DND-41 (cell line): ENCODE measurements at regions not wholly inside any gene's neighbourhood (a gene's known extent, or its start where the extent isn't known, plus 50 kb on each side); places are given as distances from the start of the nearest gene placed in this dataset.

Experiments
- ATAC-seq: fragments of 200-7000 bp; cut with Tn5 transposase; 3 replicates; pipeline ENCODE4 v1.9.1; 2021; ENCODE audit warnings: low read depth; ENCODE audit not compliant: insufficient read depth
- DNase-seq: peaks from one replicate; pipeline ENCODE4 v3.0.0-alpha.2; 2020
- H2AFZ ChIP-seq: 2 replicates; pipeline ENCODE4 v1.6.0; 2012; ENCODE audit warnings: low read depth, low read length
- H3K27ac ChIP-seq: 2 replicates; pipeline ENCODE4 v1.5.1; 2012; ENCODE audit warnings: low read length, inconsistent platforms
- H3K27me3 ChIP-seq: fragments of 200-600 bp; sonication (generic); 2 replicates; pipeline ENCODE4 v1.6.0; 2012; ENCODE audit warnings: low read length, mild to moderate bottlenecking, inconsistent platforms; ENCODE audit not compliant: insufficient read depth, poor library complexity
- H3K36me3 ChIP-seq: 2 replicates; pipeline ENCODE4 v1.5.1; 2012; ENCODE audit warnings: low read length, inconsistent platforms; ENCODE audit not compliant: insufficient read depth
- H3K4me1 ChIP-seq: 2 replicates; pipeline ENCODE4 v1.5.1; 2012; ENCODE audit warnings: mild to moderate bottlenecking, low read length; ENCODE audit not compliant: insufficient read depth
- H3K4me2 ChIP-seq: 2 replicates; pipeline ENCODE4 v1.6.0; 2012; ENCODE audit warnings: mild to moderate bottlenecking, moderate library complexity, low read length, inconsistent platforms; ENCODE audit not compliant: insufficient read depth
- H3K4me3 ChIP-seq, 2 experiments: fragments of 200-600 bp in 1 of 2; shearing (Covaris generic) in 1 of 2; 2 replicates each; pipeline ENCODE4 v1.5.1; 2012 to 2016; ENCODE audit warnings: inconsistent platforms in 2 of 2, low read length in 2 of 2, mild to moderate bottlenecking in 2 of 2, low read depth in 1 of 2, moderate library complexity in 1 of 2
- H3K79me2 ChIP-seq: 2 replicates; pipeline ENCODE4 v1.6.0; 2012; ENCODE audit warnings: low read length, inconsistent platforms; ENCODE audit not compliant: insufficient read depth
- H3K9ac ChIP-seq: 2 replicates; pipeline ENCODE4 v1.6.0; 2012; ENCODE audit warnings: low read depth, mild to moderate bottlenecking, inconsistent platforms, low read length, moderate library complexity
- H3K9me3 ChIP-seq: 2 replicates; pipeline ENCODE4 v1.5.1; 2012; ENCODE audit warnings: low read length, moderate library complexity, mild to moderate bottlenecking, inconsistent platforms; ENCODE audit not compliant: insufficient read depth, severe bottlenecking
- H4K20me1 ChIP-seq: 2 replicates; pipeline ENCODE4 v1.6.0; 2012; ENCODE audit warnings: low read length; ENCODE audit not compliant: insufficient read depth
- CTCF ChIP-seq: IDR thresholded peaks from 2 replicates; pipeline ENCODE4 v1.5.1; 2012; ENCODE audit warnings: borderline replicate concordance, low read length, moderate library complexity, mild to moderate bottlenecking; ENCODE audit not compliant: poor library complexity, severe bottlenecking; ENCODE audit errors: extremely low read depth
- EZH2 ChIP-seq: IDR thresholded peaks from 3 replicates; pipeline ENCODE4 v1.6.1; 2012; ENCODE audit warnings: borderline replicate concordance, low read depth, mild to moderate bottlenecking, moderate library complexity, low read length, inconsistent platforms; ENCODE audit not compliant: severe bottlenecking

GRCh38 chr14:94930690-94931089 lies 160.8 kb upstream of the GSC start:
- Histone ChIP-seq H3K36me3 (no peaks in the 10 kb centered on the region), H3K4me1 (peaks cover 28% of the 10 kb centered on the region), H3K79me2 (no peaks in the 10 kb centered on the region), H3K27me3 (no peaks in the 10 kb centered on the region), H2AFZ (no peak overlapping the region), H3K27ac (no peak overlapping the region), H3K4me3 (no peak overlapping the region), H3K9me3 (no peaks in the 10 kb centered on the region), H3K9ac (no peak overlapping the region), H4K20me1 (no peaks in the 10 kb centered on the region), H3K4me2 (no peak overlapping the region)
- no peak for ATAC-seq
- TF ChIP-seq EZH2 (no peak), CTCF (no peak)
- DNase-seq = no peak

GRCh38 chr14:94929354-94929753 lies 159.4 kb upstream of the GSC start:
- ATAC-seq (no peak), DNase-seq (no peak)
- Histone ChIP-seq H3K27ac (no peak overlapping the region), H3K9ac (no peak overlapping the region), H3K79me2 (no peaks in the 10 kb centered on the region), H4K20me1 (no peaks in the 10 kb centered on the region), H3K27me3 (no peaks in the 10 kb centered on the region), H3K9me3 (no peaks in the 10 kb centered on the region), H3K36me3 (no peaks in the 10 kb centered on the region), H2AFZ (no peak overlapping the region), H3K4me3 (no peak overlapping the region), H3K4me2 (no peak overlapping the region), H3K4me1 (peaks cover 22% of the 10 kb centered on the region)
- TF ChIP-seq CTCF (no peak), EZH2 (no peak)

- no peaks in the 10 kb centered on the region for H3K9me3 ChIP-seq
- H3K9ac ChIP-seq = no peak overlapping the region
- no peaks in the 10 kb centered on the region for H3K36me3 ChIP-seq
- H3K4me3 ChIP-seq = no peak overlapping the region
- no peak overlapping the region for H2AFZ ChIP-seq
- H4K20me1 ChIP-seq = no peaks in the 10 kb centered on the region
- H3K4me2 ChIP-seq = no peak overlapping the region
- DNase-seq (no peak), ATAC-seq (no peak)
- H3K4me1 ChIP-seq = peaks cover 10% of the 10 kb centered on the region; the same call in 1 of the 2 replicates
- no peaks in the 10 kb centered on the region for H3K79me2 ChIP-seq
- H3K27ac ChIP-seq = no peak overlapping the region
- TF ChIP-seq EZH2 (no peak), CTCF (no peak)
- H3K27me3 ChIP-seq = no peaks in the 10 kb centered on the region
Measured at GRCh38 chr14:94926176-94926575, 156.3 kb upstream of the GSC start.
